SU-DHL-6 (cell line): ENCODE measurements at regions not wholly inside any gene's neighbourhood (a gene's known extent, or its start where the extent isn't known, plus 50 kb on each side); places are given as distances from the start of the nearest gene placed in this dataset.

Source experiments
- H2AFZ ChIP-seq: fragments of 200-600 bp; sonication (generic); 2 replicates; pipeline ENCODE4 v1.6.1; 2014; ENCODE audit warnings: low read depth, mild to moderate bottlenecking, moderate library complexity, mixed read lengths, antibody characterized with exemption, low read length; ENCODE audit not compliant: severe bottlenecking
- H3F3A ChIP-seq: fragments of 200-600 bp; shearing (Covaris generic); 2 replicates; pipeline ENCODE4 v1.6.0; 2016; ENCODE audit warnings: antibody characterized with exemption, mild to moderate bottlenecking; ENCODE audit not compliant: insufficient read depth
- H3K27ac ChIP-seq: fragments of 200-600 bp; sonication (generic); 2 replicates; pipeline ENCODE4 v1.5.1; 2016; ENCODE audit warnings: low read depth, mild to moderate bottlenecking, low read length, moderate library complexity, mixed read lengths
- H3K27me3 ChIP-seq: fragments of 200-600 bp; sonication (generic), shearing (Covaris generic); 2 replicates; pipeline ENCODE4 v1.6.0; 2014; ENCODE audit warnings: mild to moderate bottlenecking, low read length
- H3K36me3 ChIP-seq: fragments of 200-600 bp; sonication (generic); 2 replicates; pipeline ENCODE4 v1.6.1; 2014; ENCODE audit warnings: mild to moderate bottlenecking, low read length, mixed read lengths
- H3K4me2 ChIP-seq: fragments of 300-600, 200-600 bp; shearing (Covaris generic), sonication (generic); 2 replicates; pipeline ENCODE4 v1.6.0; 2014; ENCODE audit warnings: low read length, low read depth, mild to moderate bottlenecking; ENCODE audit not compliant: poor library complexity, severe bottlenecking
- H3K4me3 ChIP-seq: fragments of 200-600 bp; sonication (generic); 2 replicates; pipeline ENCODE4 v1.5.1; 2014; ENCODE audit warnings: antibody characterized with exemption, low read length, mild to moderate bottlenecking, mixed read lengths; ENCODE audit not compliant: insufficient read depth, poor library complexity, severe bottlenecking
- H3K79me2 ChIP-seq: fragments of 200-600 bp; sonication (generic); 2 replicates; pipeline ENCODE4 v1.6.1; 2014; ENCODE audit warnings: mild to moderate bottlenecking, low read length, moderate library complexity; ENCODE audit not compliant: insufficient read depth
- H3K9ac ChIP-seq: fragments of 200-600 bp; sonication (generic); 2 replicates; pipeline ENCODE4 v1.7.0; 2014; ENCODE audit warnings: mild to moderate bottlenecking, low read length
- H3K9me2 ChIP-seq: fragments of 200-600 bp; sonication (generic); replicated peaks from 2 replicates; pipeline ENCODE4 v1.6.1; 2014; ENCODE audit warnings: low read length; ENCODE audit not compliant: insufficient read depth
- H3K9me3 ChIP-seq: fragments of 200-600 bp; sonication (generic); 2 replicates; pipeline ENCODE4 v1.6.1; 2014; ENCODE audit warnings: low read length, mixed read lengths; ENCODE audit not compliant: insufficient read depth
- H4K20me1 ChIP-seq: fragments of 200-600 bp; sonication (generic); 2 replicates; pipeline ENCODE4 v1.6.1; 2014; ENCODE audit warnings: low read depth, mild to moderate bottlenecking, antibody characterized with exemption, low read length, moderate library complexity, mixed read lengths
- CTCF ChIP-seq: fragments of 200-600 bp; sonication (generic); IDR thresholded peaks from one replicate; pipeline ENCODE4 v1.5.1; 2017; ENCODE audit warnings: antibody characterized with exemption, mild to moderate bottlenecking, low read length, moderate library complexity; ENCODE audit not compliant: insufficient read depth, poor library complexity, severe bottlenecking
- EZH2phosphoT487 ChIP-seq: fragments of 200-600 bp; sonication (generic), shearing (Covaris generic); conservative IDR thresholded peaks from 2 replicates; pipeline ENCODE4 v1.6.1; 2018; ENCODE audit warnings: mild to moderate bottlenecking, antibody characterized with exemption, low read length, moderate library complexity, mixed read lengths

GRCh38 chr12:97288531-97288930, 174.1 kb upstream of the RMST start:
- H3K27me3 ChIP-seq: no peaks in the 10 kb centered on the region
- no peak overlapping the region for H3K9ac ChIP-seq

GRCh38 chr12:97292588-97292987, 170.0 kb upstream of the RMST start:
- no peak for TF ChIP-seq EZH2phosphoT487
- no peak for TF ChIP-seq CTCF
- Histone ChIP-seq H3K9ac (no peak overlapping the region), H3K36me3 (no peaks in the 10 kb centered on the region), H3K4me3 (no peak overlapping the region), H3K9me2 (no peaks in the 10 kb centered on the region), H3K9me3 (peaks cover 7% of the 10 kb centered on the region; the same call in 1 of the 2 replicates), H3K27ac (no peak overlapping the region), H3F3A (no peaks in the 10 kb centered on the region), H3K79me2 (no peaks in the 10 kb centered on the region), H3K27me3 (no peaks in the 10 kb centered on the region), H3K4me2 (no peak overlapping the region), H2AFZ (no peak overlapping the region), H4K20me1 (no peaks in the 10 kb centered on the region)

More at GRCh38 chr12:97288531-97288930, 174.1 kb upstream of the RMST start:
- Histone ChIP-seq H4K20me1 (no peaks in the 10 kb centered on the region), H3K4me2 (no peak overlapping the region), H2AFZ (no peak overlapping the region), H3K79me2 (no peaks in the 10 kb centered on the region), H3K4me3 (no peak overlapping the region), H3F3A (no peaks in the 10 kb centered on the region), H3K36me3 (no peaks in the 10 kb centered on the region), H3K9me3 (no peaks in the 10 kb centered on the region), H3K9me2 (no peaks in the 10 kb centered on the region), H3K27ac (no peak overlapping the region)
- TF ChIP-seq EZH2phosphoT487 (no peak), CTCF (no peak)

- no peaks in the 10 kb centered on the region for H3K79me2 ChIP-seq
- H3K4me3 ChIP-seq: no peak overlapping the region
- peaks cover 7% of the 10 kb centered on the region; the same call in 1 of the 2 replicates for H3K9me3 ChIP-seq
- no peak overlapping the region for H3K4me2 ChIP-seq
- H3F3A ChIP-seq: no peaks in the 10 kb centered on the region
- TF ChIP-seq CTCF: no peak
- TF ChIP-seq EZH2phosphoT487: no peak
- H3K36me3 ChIP-seq: no peaks in the 10 kb centered on the region
- no peaks in the 10 kb centered on the region for H4K20me1 ChIP-seq
- no peak overlapping the region for H2AFZ ChIP-seq
- no peaks in the 10 kb centered on the region for H3K27me3 ChIP-seq
- no peak overlapping the region for H3K9ac ChIP-seq
- H3K9me2 ChIP-seq: no peaks in the 10 kb centered on the region
- H3K27ac ChIP-seq: no peak overlapping the region
Observed at GRCh38 chr12:97293541-97293940, 169.1 kb upstream of the RMST start.
